ENCODE measurements at regions not wholly inside any gene's neighbourhood (a gene's known extent, or its start where the extent isn't known, plus 50 kb on each side); places are given as distances from the start of the nearest gene placed in this dataset.

DNA sequence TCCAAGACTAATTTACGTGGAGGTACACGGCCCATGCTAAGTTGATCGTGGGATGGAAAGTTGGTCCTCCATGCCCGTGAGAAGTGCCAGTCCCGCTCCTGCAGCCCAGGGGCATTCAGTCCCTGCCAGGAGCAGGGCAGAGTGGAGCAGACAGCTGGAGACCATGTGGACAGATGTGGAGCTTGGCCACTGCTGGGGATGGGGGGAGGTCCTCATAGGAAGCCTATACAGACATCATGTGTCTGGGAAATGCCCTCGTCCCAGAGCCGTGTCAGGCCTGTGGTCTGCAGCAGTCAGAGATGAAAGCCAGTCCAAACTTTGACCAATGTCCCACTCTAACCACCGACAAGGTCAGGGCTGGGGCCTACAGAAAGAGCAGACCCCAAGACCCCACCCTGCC, 118.4 kb downstream of the CPZ start:
- no peak for DNase-seq

GRCh38 chr4:8710416-8710815, 117.9 kb downstream of the CPZ start:
- no peak for DNase-seq

GRCh38 chr4:8709729-8710360, 117.3 kb downstream of the CPZ start:
- DNase-seq, result no peak

DNA sequence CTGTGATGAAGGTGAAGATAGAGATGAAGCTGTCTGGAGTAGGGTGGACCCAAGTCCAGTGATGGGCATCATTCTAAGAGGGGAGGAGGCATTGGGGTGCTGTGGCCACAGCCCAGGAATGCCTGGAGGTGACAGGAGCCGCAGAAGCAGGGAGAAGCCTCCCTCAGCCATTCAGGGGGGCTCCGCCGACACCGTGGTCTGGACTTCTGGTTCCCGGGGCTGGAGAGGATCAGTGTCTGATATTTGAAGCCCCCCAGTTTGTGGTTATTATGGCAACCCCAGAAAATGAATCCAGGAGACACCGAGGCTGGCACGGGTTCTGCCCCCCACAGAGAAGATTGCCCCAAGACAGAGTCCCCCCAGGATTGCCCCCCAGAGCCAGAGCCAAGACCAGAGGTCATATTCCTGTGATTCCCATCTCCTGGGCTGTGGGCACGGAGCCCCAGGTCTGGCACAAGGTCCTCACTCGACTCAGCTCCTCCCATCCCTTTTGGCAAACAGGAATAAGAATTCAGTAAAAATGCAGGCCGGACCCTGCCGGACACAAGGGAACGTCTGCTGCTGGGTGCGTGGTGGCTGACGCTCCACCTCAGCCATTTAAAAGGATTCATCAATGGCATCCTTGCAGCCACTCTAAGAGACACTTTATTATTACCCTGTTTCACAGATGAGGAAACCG, 116.6 kb downstream of the CPZ start:
- DNase-seq, result no peak

- no peak for DNase-seq
Measured at GRCh38 chr4:8708401-8709021, 115.9 kb downstream of the CPZ start.

DNA sequence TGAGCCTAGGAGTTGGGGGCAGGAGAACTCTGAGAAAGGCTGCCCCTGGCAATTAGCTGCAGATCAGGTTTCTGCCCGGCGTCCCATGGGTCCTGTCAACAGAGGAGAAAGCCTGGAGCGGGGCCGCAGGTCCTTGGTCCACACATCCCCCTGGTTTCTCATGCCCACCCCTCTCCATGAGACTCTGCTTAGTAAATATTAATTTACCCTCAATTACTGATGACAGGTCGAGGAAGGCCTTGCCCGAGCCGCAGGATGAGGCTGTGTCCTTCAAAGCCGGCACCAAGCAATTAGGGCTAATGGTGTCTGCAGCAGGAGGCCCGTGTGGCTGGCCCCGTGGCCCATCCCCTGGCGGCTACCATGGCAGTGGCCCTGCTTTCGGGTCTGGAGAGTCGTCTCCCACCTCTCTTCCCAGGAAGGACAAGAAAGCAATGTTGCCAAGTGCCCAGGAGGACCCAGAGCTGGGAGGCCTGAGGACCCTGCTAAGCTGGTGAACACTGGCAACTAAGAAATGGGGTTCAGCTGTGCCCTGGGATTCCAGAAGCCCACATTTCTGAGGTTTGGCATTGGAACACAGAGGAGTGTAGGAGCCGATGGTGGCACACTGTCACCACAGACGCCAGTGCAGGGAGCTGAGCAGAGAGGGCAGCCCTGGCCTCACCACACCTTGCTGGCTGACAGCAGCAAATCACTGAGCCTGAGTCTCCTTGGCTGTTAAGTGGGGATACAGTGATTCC, 114.6 kb downstream of the CPZ start:
- no peak for DNase-seq

- peak; percentile 7 for DNase-seq
Measured at GRCh38 chr4:8706216-8707044, 113.9 kb downstream of the CPZ start.

- DNase-seq, result no peak
Measured at GRCh38 chr4:8705161-8706145, 112.9 kb downstream of the CPZ start.

DNA sequence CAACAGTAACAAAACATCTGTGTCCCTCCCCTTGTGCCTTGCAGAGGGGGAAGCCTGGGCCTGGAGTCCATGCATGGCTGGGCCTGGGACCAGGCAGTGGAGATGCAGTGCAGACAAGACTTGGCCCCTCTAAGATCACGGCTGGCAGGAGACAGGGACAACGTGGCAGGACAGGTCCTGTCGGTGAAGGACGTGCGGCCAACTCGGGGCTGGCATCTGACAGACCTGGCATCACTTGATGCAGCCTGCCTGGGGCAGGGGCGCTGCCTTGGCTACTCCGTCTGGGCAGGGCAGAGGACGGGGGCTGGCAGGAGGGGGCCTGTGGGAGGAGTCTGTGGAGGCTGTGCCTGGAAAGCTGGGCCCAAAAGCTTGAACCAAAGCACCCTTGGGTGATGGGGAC, 112.1 kb downstream of the CPZ start:
- no peak for DNase-seq

- no peak for DNase-seq
Measured at GRCh38 chr4:8703857-8704495, 111.4 kb downstream of the CPZ start.

DNA sequence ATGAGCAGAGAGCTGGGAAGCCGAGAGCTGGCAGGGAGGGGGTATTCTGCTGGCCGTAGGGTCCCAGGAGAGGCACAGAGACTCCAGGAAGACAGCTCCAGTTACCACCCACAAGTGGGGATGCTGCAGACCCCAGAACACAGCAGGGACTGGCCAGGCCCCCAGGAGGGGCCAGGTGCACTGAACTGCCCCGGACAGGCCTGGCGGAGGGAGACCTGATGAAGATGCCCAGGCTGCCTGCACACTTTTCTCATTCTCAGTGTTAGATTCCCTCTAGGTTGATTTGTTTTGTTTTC, 110.8 kb downstream of the CPZ start:
- DNase-seq, result no peak

GRCh38 chr4:8702516-8703400, 110.2 kb downstream of the CPZ start:
- DNase-seq, result no peak

DNA sequence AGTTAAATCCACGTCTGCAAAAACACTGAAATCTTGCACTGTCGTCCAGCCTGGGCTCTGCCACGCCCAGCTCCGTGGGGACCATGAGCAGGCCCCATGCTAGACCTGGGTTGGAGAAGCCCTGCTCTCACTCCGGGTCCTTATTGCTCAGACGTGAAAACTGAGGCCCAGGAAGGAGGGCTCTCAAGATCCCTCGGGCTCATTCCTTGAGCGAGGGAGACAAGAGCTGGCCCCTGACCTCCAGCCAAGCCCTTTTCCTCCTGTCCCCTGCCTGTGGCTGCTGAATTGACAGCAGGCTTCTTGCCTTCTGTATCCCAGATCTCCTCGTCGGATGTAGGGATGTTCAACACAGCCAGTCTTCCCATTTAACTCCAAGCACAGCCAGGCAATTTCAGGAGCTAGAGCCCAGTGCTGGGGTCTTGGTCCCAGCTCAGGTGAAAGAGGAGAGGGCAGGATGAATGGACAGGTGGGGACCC, 109.5 kb downstream of the CPZ start:
- no peak for DNase-seq

DNA sequence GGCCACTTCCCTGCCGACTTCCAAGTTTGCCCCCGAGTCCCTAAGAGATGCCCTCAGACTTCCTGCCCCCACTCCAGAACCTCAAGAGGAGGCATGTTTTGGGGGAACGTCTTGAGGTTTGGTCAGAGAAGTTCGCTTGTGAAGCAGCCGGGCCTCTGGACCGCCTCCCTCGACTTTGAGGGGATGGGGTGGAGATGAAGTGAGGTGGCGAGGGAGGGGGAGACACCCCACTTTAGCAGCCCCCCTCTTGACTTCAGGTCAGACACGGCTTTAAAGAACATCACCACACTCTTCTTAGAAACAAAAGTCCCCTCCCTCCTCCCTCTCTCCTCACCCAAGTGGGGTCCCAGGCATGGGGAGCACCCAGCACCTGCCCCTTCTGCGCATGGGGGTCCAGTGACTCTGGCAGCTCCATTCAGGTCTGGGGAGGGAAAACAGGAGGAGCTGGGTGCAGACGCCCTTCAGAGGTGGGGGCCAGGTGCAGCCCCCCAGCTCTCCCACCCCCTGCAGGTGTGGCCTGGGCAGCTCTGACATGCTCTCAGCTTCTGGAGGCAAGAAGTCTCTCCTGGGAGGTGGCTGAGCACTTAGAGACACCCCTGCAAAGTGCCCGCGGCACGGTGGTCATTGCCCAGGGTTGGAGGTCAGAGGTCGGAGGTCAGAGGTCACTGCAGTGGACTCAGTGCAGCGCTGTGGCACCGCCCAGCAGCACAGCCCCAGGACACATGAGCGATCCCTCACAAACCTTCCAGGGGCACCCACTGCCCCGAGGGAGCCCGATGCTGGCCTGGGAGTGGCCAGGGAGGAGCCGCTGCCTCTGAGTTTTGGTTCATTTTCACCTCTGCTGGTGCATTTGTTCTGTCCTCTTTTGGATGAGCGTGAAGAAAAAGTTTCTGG, 108.8 kb downstream of the CPZ start:
- DNase-seq, result no peak

- DNase-seq, result no peak
Measured at GRCh38 chr4:8700531-8700930, 108.0 kb downstream of the CPZ start.

- DNase-seq, result no peak
Measured at GRCh38 chr4:8699479-8700145, 107.0 kb downstream of the CPZ start.

DNA sequence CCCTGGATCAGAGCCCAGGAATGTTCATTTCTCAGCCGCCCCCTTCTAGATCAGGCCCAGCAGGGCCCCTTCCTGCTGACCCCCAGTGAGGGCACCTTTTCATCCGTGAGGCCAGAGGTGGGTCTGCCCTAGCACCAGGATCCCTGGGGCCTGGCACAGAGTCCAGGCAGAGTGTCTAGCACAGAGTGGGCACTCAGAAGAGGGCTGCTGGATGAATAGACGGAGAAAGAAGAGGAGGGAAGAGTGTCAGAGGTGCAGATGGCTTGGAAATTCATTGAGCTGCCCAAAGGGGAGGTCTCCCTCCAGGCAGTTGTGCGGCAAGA, 106.5 kb downstream of the CPZ start:
- no peak for DNase-seq

- no peak for DNase-seq
Measured at GRCh38 chr4:8698341-8699062, 105.9 kb downstream of the CPZ start.
